ENCODE measurements at regions not wholly inside any gene's neighbourhood (a gene's known extent, or its start where the extent isn't known, plus 50 kb on each side); places are given as distances from the start of the nearest gene placed in this dataset.
A peak's percentile ranks its signal among the peaks of the same experiment; 100 is the strongest.

- TF ChIP-seq POLR2AphosphoS5 (IDR thresholded peaks at IDR 0.05; ENCODE audit: low read depth, low read length): no peak
- no peak for TF ChIP-seq MEF2A (IDR thresholded peaks at IDR 0.05; ENCODE audit: borderline replicate concordance, low read depth)
- no peak for TF ChIP-seq RXRA (IDR thresholded peaks at IDR 0.05; ENCODE audit: borderline replicate concordance, low read depth)
- peak; percentile 88 for TF ChIP-seq REST (IDR thresholded peaks at IDR 0.05; ENCODE audit: low read depth, low read length)
- TF ChIP-seq CTCF (IDR thresholded peaks at IDR 0.05): no peak
- no peak for TF ChIP-seq RCOR1 (IDR thresholded peaks at IDR 0.05; ENCODE audit: low read length)
- TF ChIP-seq IRF3 (IDR thresholded peaks at IDR 0.05; ENCODE audit: low read depth, low read length): no peak
- no peak for TF ChIP-seq PBX3 (IDR thresholded peaks at IDR 0.05)
- no peak for TF ChIP-seq MAX (IDR thresholded peaks at IDR 0.05; ENCODE audit: low read depth)
Observed at GRCh38 chr21:35222021-35222420, 172.9 kb upstream of the RUNX1 start.

All from SK-N-SH (cell line).